22Rv1 (cell line): ENCODE measurements at regions not wholly inside any gene's neighbourhood (a gene's known extent, or its start where the extent isn't known, plus 50 kb on each side); places are given as distances from the start of the nearest gene placed in this dataset.

ENCODE experiments used
- ZFX ChIP-seq: fragments of 450-650 bp; IDR thresholded peaks from 2 replicates; pipeline ENCODE4 v1.6.1; 2017; ENCODE audit warnings: antibody characterized with exemption, borderline replicate concordance
- TF ChIP-seq, protein P1 (sequence below): fragments of 450-650 bp; IDR thresholded peaks from 2 replicates; pipeline ENCODE4 v1.5.1; 2017; ENCODE audit warnings: mild to moderate bottlenecking

DNA sequence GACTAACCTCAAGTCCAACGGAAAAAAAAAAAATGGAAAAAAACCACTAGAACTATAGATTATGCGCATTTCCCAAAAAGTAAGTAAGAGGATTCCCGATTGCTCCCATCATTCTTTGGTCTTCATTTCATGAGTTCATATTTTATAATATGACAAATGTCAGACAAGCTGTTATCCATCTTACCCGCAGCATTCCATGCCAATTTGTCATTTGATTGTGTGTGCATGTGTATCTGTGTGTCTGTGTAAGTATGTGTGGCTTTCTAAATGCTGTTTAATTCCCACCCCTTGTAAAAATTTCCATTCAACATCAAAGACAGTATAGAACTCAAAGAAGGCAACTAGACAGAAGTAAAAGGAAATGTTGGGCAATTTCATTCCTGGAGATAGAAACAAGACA lies 434.1 kb downstream of the CDH11 start:
- TF ChIP-seq, protein P1, sequence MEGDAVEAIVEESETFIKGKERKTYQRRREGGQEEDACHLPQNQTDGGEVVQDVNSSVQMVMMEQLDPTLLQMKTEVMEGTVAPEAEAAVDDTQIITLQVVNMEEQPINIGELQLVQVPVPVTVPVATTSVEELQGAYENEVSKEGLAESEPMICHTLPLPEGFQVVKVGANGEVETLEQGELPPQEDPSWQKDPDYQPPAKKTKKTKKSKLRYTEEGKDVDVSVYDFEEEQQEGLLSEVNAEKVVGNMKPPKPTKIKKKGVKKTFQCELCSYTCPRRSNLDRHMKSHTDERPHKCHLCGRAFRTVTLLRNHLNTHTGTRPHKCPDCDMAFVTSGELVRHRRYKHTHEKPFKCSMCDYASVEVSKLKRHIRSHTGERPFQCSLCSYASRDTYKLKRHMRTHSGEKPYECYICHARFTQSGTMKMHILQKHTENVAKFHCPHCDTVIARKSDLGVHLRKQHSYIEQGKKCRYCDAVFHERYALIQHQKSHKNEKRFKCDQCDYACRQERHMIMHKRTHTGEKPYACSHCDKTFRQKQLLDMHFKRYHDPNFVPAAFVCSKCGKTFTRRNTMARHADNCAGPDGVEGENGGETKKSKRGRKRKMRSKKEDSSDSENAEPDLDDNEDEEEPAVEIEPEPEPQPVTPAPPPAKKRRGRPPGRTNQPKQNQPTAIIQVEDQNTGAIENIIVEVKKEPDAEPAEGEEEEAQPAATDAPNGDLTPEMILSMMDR, result no peak
- no peak for TF ChIP-seq ZFX
